Stimulated activated CD8-positive, alpha-beta memory T cell treated with anti-CD3 and anti-CD28 coated beads, Interleukin-7, amount 100 ng/mL, for 24 hours (primary cell): ENCODE measurements at regions not wholly inside any gene's neighbourhood (a gene's known extent, or its start where the extent isn't known, plus 50 kb on each side); places are given as distances from the start of the nearest gene placed in this dataset.
"Not testable (repeated sequence)": the region's sequence is repeated elsewhere in the genome, so short reads cannot be mapped to it uniquely, and the experiment has no call there.

Experiments
- DNase-seq: peaks from one replicate; pipeline ENCODE4 v3.0.0-alpha.2; 2020; ENCODE audit warnings: low read depth

GRCh38 chr5:154652746-154653417 is 102.3 kb upstream of the LARP1 start:
- DNase-seq, result no peak

- not testable (repeated sequence) for DNase-seq
Observed at GRCh38 chr5:154651795-154652194, 103.4 kb upstream of the LARP1 start.

- DNase-seq, result no peak
Observed at GRCh38 chr5:154648706-154649105, 106.5 kb upstream of the LARP1 start.

GRCh38 chr5:154648229-154648628 is 106.9 kb upstream of the LARP1 start:
- no peak for DNase-seq

GRCh38 chr5:154647761-154648145 is 107.4 kb upstream of the LARP1 start:
- no peak for DNase-seq

- DNase-seq, result no peak
Observed at GRCh38 chr5:154647114-154647760, 107.9 kb upstream of the LARP1 start.

GRCh38 chr5:154646745-154647113 is 108.4 kb upstream of the LARP1 start:
- no peak for DNase-seq

GRCh38 chr5:154644745-154645411 is 110.3 kb upstream of the LARP1 start:
- no peak for DNase-seq

- DNase-seq, result no peak
Observed at GRCh38 chr5:154642499-154643245, 112.5 kb upstream of the LARP1 start.

- DNase-seq, result not testable (repeated sequence)
Observed at GRCh38 chr5:154640213-154640831, 114.9 kb upstream of the LARP1 start.

GRCh38 chr5:154636786-154637185 is 118.4 kb upstream of the LARP1 start:
- not testable (repeated sequence) for DNase-seq

- DNase-seq, result not testable (repeated sequence)
Observed at GRCh38 chr5:154636271-154636670, 118.9 kb upstream of the LARP1 start.

- not testable (repeated sequence) for DNase-seq
Observed at GRCh38 chr5:154633744-154634143, 121.4 kb upstream of the LARP1 start.

- no peak for DNase-seq
Observed at GRCh38 chr5:154631141-154631540, 124.0 kb upstream of the LARP1 start.

- DNase-seq, result no peak
Observed at GRCh38 chr5:154630410-154630809, 124.8 kb upstream of the LARP1 start.

GRCh38 chr5:154628685-154629084 is 126.5 kb upstream of the LARP1 start:
- DNase-seq, result no peak

GRCh38 chr5:154627698-154628678 is 127.2 kb upstream of the LARP1 start:
- DNase-seq, result no peak

GRCh38 chr5:154626876-154627557 is 128.2 kb upstream of the LARP1 start:
- DNase-seq, result no peak

- no peak for DNase-seq
Observed at GRCh38 chr5:154625031-154625430, 130.1 kb upstream of the LARP1 start.

- no peak for DNase-seq
Observed at GRCh38 chr5:154624341-154624740, 130.8 kb upstream of the LARP1 start.
